MCF 10A (cell line): ENCODE measurements at regions not wholly inside any gene's neighbourhood (a gene's known extent, or its start where the extent isn't known, plus 50 kb on each side); places are given as distances from the start of the nearest gene placed in this dataset.

Experiments
- BruUV-seq: library from RNA; stranded (reverse); fragments of 400-500 nt; replicated peaks from 2 replicates; lab custom pipeline; 2021; lab: Mats Ljungman, UMichigan
- CTCF ChIA-PET: fragments of 300-600 bp; sonication (Branson Sonifier 250); formaldehyde crosslinking; extraction: SDS; loops from one replicate; lab custom pipeline; 2021; ENCODE audit warnings: antibody characterized with exemption, inconsistent platforms; lab: Yijun Ruan, JAX
- POLR2A ChIA-PET: fragments of 300-600, 350-650 bp; sonication (Branson Sonifier 250); formaldehyde crosslinking; extraction: SDS; loops from one replicate; lab custom pipeline; 2020; ENCODE audit warnings: antibody characterized with exemption, inconsistent platforms; lab: Yijun Ruan, JAX
- DNase-seq: peaks from one replicate; pipeline ENCODE4 v3.0.0-alpha.2; 2018; ENCODE audit not compliant: unreplicated experiment
- H3K27ac Mint-ChIP-seq: one replicate; pipeline ENCODE4 v1.8.0; 2022; ENCODE audit warnings: mild to moderate bottlenecking, low read depth, mixed read lengths; ENCODE audit not compliant: unreplicated experiment
- H3K27me3 Mint-ChIP-seq: one replicate; pipeline ENCODE4 v1.8.0; 2022; ENCODE audit warnings: mixed read lengths; ENCODE audit not compliant: insufficient read depth, unreplicated experiment
- H3K36me3 Mint-ChIP-seq: one replicate; pipeline ENCODE4 v1.8.0; 2022; ENCODE audit warnings: mild to moderate bottlenecking, moderate library complexity, mixed read lengths; ENCODE audit not compliant: insufficient read depth, unreplicated experiment
- H3K4me1 Mint-ChIP-seq: one replicate; pipeline ENCODE4 v1.8.0; 2022; ENCODE audit warnings: mixed read lengths; ENCODE audit not compliant: insufficient read depth, unreplicated experiment
- H3K4me3 Mint-ChIP-seq: one replicate; pipeline ENCODE4 v1.8.0; 2022; ENCODE audit warnings: mild to moderate bottlenecking, moderate library complexity, mixed read lengths; ENCODE audit not compliant: unreplicated experiment
- H3K9me3 Mint-ChIP-seq: one replicate; pipeline ENCODE4 v1.8.0; 2022; ENCODE audit warnings: mixed read lengths; ENCODE audit not compliant: unreplicated experiment
- CTCF ChIP-seq: fragments of 200-600 bp; IDR thresholded peaks from one replicate; pipeline ENCODE4 v1.8.0; 2022; ENCODE audit warnings: antibody characterized with exemption, mild to moderate bottlenecking; ENCODE audit not compliant: unreplicated experiment
- intact Hi-C: fragments of 100-400 bp; cut with micrococcal nuclease; formaldehyde crosslinking; loops from 2 replicates; pipeline ENCODE4 v1.14.1; 2022

- no peak overlapping the region for H3K27ac Mint-ChIP-seq
- no peak for DNase-seq
- peaks cover 7% of the 10 kb centered on the region for H3K9me3 Mint-ChIP-seq
- no peaks in the 10 kb centered on the region for H3K4me1 Mint-ChIP-seq
- no peak for TF ChIP-seq CTCF
- intact Hi-C loops = no loop called here
- H3K36me3 Mint-ChIP-seq = no peaks in the 10 kb centered on the region
- H3K4me3 Mint-ChIP-seq = no peak overlapping the region
- no peaks in the 10 kb centered on the region for H3K27me3 Mint-ChIP-seq
- ChIA-PET POLR2A (interaction anchor here (0.7 kb wide), 1 partner anchor 9 kb away, joined by 3 read pairs; no protein-coding TSS in a partner anchor), CTCF (interaction anchor here (0.8 to 0.9 kb wide), 2 partner anchors 11 to 16 kb away, joined by 3 read pairs; no protein-coding TSS in a partner anchor)
- no TSS peak for BruUV-seq
These were observed 545.9 kb upstream of the ZFP42 start for GRCh38 chr4:187449702-187450101.

GRCh38 chr4:187451776-187452175, 543.8 kb upstream of the ZFP42 start:
- Mint-ChIP-seq H3K36me3 (no peaks in the 10 kb centered on the region), H3K4me3 (no peak overlapping the region), H3K27me3 (no peaks in the 10 kb centered on the region), H3K27ac (no peak overlapping the region), H3K9me3 (peaks cover 7% of the 10 kb centered on the region), H3K4me1 (no peaks in the 10 kb centered on the region)
- intact Hi-C loops = no loop called here
- no peak for TF ChIP-seq CTCF
- BruUV-seq = no TSS peak
- POLR2A ChIA-PET = no interaction called here
- CTCF ChIA-PET = interaction anchor here (0.7 kb wide), 2 partner anchors 416 to 593 kb away, joined by 3 read pairs; no protein-coding TSS in a partner anchor
- DNase-seq = no peak

GRCh38 chr4:187460016-187460415, 535.6 kb upstream of the ZFP42 start:
- intact Hi-C loops = no loop called here
- H3K27ac Mint-ChIP-seq = no peak overlapping the region
- no peaks in the 10 kb centered on the region for H3K36me3 Mint-ChIP-seq
- H3K27me3 Mint-ChIP-seq = no peaks in the 10 kb centered on the region
- H3K9me3 Mint-ChIP-seq = no peaks in the 10 kb centered on the region
- no peak for DNase-seq
- no peaks in the 10 kb centered on the region for H3K4me1 Mint-ChIP-seq
- TF ChIP-seq CTCF = no peak
- no TSS peak for BruUV-seq
- POLR2A ChIA-PET = interaction anchor here (0.9 kb wide), 1 partner anchor 22 kb away, joined by 6 read pairs; no protein-coding TSS in a partner anchor
- H3K4me3 Mint-ChIP-seq = no peak overlapping the region
- CTCF ChIA-PET = interaction anchor here (0.9 kb wide), 1 partner anchor 9 kb away, joined by 3 read pairs; no protein-coding TSS in a partner anchor

- no peak for DNase-seq
- ChIA-PET CTCF (no interaction called here), POLR2A (no interaction called here)
- no peak for TF ChIP-seq CTCF
- Mint-ChIP-seq H3K9me3 (no peaks in the 10 kb centered on the region), H3K36me3 (no peaks in the 10 kb centered on the region), H3K27me3 (no peaks in the 10 kb centered on the region), H3K27ac (no peak overlapping the region), H3K4me3 (no peak overlapping the region), H3K4me1 (no peaks in the 10 kb centered on the region)
- intact Hi-C loops = no loop called here
- no TSS peak for BruUV-seq
These were observed 531.0 kb upstream of the ZFP42 start for GRCh38 chr4:187464573-187464972.
